H9 (cell line): ENCODE measurements at regions not wholly inside any gene's neighbourhood (a gene's known extent, or its start where the extent isn't known, plus 50 kb on each side); places are given as distances from the start of the nearest gene placed in this dataset.

ENCODE experiments used
- DNase-seq: peaks from one replicate; pipeline ENCODE4 v3.0.0-alpha.2; 2017
- H2AFZ ChIP-seq: one replicate; pipeline ENCODE4 v1.6.1; 2013; ENCODE audit warnings: mild to moderate bottlenecking, low read length, control low read depth, moderate library complexity
- H2AK5ac ChIP-seq: 2 replicates; pipeline ENCODE4 v1.6.1; 2013; ENCODE audit warnings: low read length, control low read depth, mixed read lengths; ENCODE audit not compliant: insufficient read length
- H2BK120ac ChIP-seq: one replicate; pipeline ENCODE4 v1.6.1; 2013; ENCODE audit warnings: low read depth, mild to moderate bottlenecking, low read length, control low read depth, inconsistent platforms; ENCODE audit not compliant: poor library complexity, severe bottlenecking
- H2BK12ac ChIP-seq: 2 replicates; pipeline ENCODE4 v1.6.1; 2013; ENCODE audit warnings: low read length, control low read depth, mixed read lengths, low read depth; ENCODE audit not compliant: insufficient read length
- H2BK15ac ChIP-seq: 2 replicates; pipeline ENCODE4 v1.6.1; 2013; ENCODE audit warnings: low read depth, low read length, control low read depth
- H2BK20ac ChIP-seq: one replicate; pipeline ENCODE4 v1.6.1; 2013; ENCODE audit warnings: low read depth, mild to moderate bottlenecking, low read length, control low read depth, inconsistent platforms; ENCODE audit not compliant: poor library complexity, severe bottlenecking
- H2BK5ac ChIP-seq: 2 replicates; pipeline ENCODE4 v1.6.1; 2013; ENCODE audit warnings: low read length, control low read depth, mixed read lengths; ENCODE audit not compliant: insufficient read length
- H3K14ac ChIP-seq: 2 replicates; pipeline ENCODE4 v1.6.1; 2013; ENCODE audit warnings: low read length, control low read depth; ENCODE audit not compliant: insufficient read depth
- H3K18ac ChIP-seq: 2 replicates; pipeline ENCODE4 v1.6.1; 2013; ENCODE audit warnings: low read depth, mild to moderate bottlenecking, mixed read lengths, low read length, control low read depth; ENCODE audit not compliant: insufficient read length
- H3K23ac ChIP-seq: 2 replicates; pipeline ENCODE4 v1.6.1; 2013; ENCODE audit warnings: low read length, control low read depth, mixed read lengths, low read depth; ENCODE audit not compliant: insufficient read length
- H3K23me2 ChIP-seq: 2 replicates; pipeline ENCODE4 v1.6.1; 2013; ENCODE audit warnings: low read depth, mild to moderate bottlenecking, mixed read lengths, low read length, control low read depth; ENCODE audit not compliant: insufficient read length, poor library complexity, severe bottlenecking
- H3K27ac ChIP-seq: 2 replicates; pipeline ENCODE4 v1.5.1; 2013; ENCODE audit warnings: low read length, control low read depth, mixed read lengths, low read depth; ENCODE audit not compliant: insufficient read length
- H3K27me3 ChIP-seq: 2 replicates; pipeline ENCODE4 v1.6.1; 2013; ENCODE audit warnings: low read length, control low read depth, inconsistent platforms; ENCODE audit not compliant: insufficient read depth
- H3K4ac ChIP-seq: 2 replicates; pipeline ENCODE4 v1.6.1; 2013; ENCODE audit warnings: low read depth, mild to moderate bottlenecking, control low read depth, inconsistent platforms, low read length, moderate library complexity
- H3K4me1 ChIP-seq: 2 replicates; pipeline ENCODE4 v1.6.1; 2013; ENCODE audit warnings: low read length, control low read depth, inconsistent platforms; ENCODE audit not compliant: insufficient read depth
- H3K4me2 ChIP-seq: 2 replicates; pipeline ENCODE4 v1.6.1; 2013; ENCODE audit warnings: low read length, control low read depth, mixed read lengths; ENCODE audit not compliant: insufficient read length, insufficient read depth
- H3K56ac ChIP-seq: 2 replicates; pipeline ENCODE4 v1.6.1; 2013; ENCODE audit warnings: low read depth, mild to moderate bottlenecking, mixed read lengths, low read length, control low read depth; ENCODE audit not compliant: insufficient read length
- H3K79me1 ChIP-seq: 2 replicates; pipeline ENCODE4 v1.6.1; 2013; ENCODE audit warnings: low read depth, mild to moderate bottlenecking, moderate library complexity, low read length, control low read depth, inconsistent platforms; ENCODE audit not compliant: insufficient read depth, poor library complexity, severe bottlenecking
- H3K79me2 ChIP-seq: 2 replicates; pipeline ENCODE4 v1.6.1; 2013; ENCODE audit warnings: low read length, control low read depth, inconsistent platforms; ENCODE audit not compliant: insufficient read depth
- H3K9ac ChIP-seq: 2 replicates; pipeline ENCODE4 v1.6.1; 2013; ENCODE audit warnings: low read length, control low read depth, mixed read lengths; ENCODE audit not compliant: insufficient read length; ENCODE audit errors: extremely low read depth
- H3K9me3 ChIP-seq: one replicate; pipeline ENCODE4 v1.6.1; 2013; ENCODE audit warnings: low read depth, low read length, inconsistent platforms; ENCODE audit not compliant: control insufficient read depth
- H3T11ph ChIP-seq: one replicate; pipeline ENCODE4 v1.6.1; 2013; ENCODE audit warnings: mild to moderate bottlenecking, low read length, control low read depth, inconsistent platforms
- H4K20me1 ChIP-seq: one replicate; pipeline ENCODE4 v1.6.1; 2013; ENCODE audit not compliant: control insufficient read depth, insufficient read length, insufficient read depth
- H4K5ac ChIP-seq: 2 replicates; pipeline ENCODE4 v1.6.1; 2013; ENCODE audit warnings: low read depth, mild to moderate bottlenecking, mixed read lengths, low read length, control low read depth; ENCODE audit not compliant: insufficient read length
- H4K8ac ChIP-seq: replicated peaks from 2 replicates; pipeline ENCODE4 v1.6.1; 2013; ENCODE audit warnings: low read length, control low read depth, mixed read lengths, low read depth; ENCODE audit not compliant: insufficient read length
- H4K91ac ChIP-seq: 2 replicates; pipeline ENCODE4 v1.6.1; 2013; ENCODE audit warnings: low read depth, mild to moderate bottlenecking, moderate library complexity, mixed read lengths, low read length, control low read depth; ENCODE audit not compliant: insufficient read length
- H3K27ac Mint-ChIP-seq, 3 experiments: 2 replicates in 2 of 3; 3 replicates in 1 of 3; pipeline ENCODE4 v1.8.0; 2020 to 2021; ENCODE audit warnings: mixed read lengths in 3 of 3, mild to moderate bottlenecking in 1 of 3, moderate library complexity in 1 of 3
- H3K27me3 Mint-ChIP-seq: 2 replicates; pipeline ENCODE4 v1.8.0; 2021; ENCODE audit warnings: low read depth, mild to moderate bottlenecking, moderate library complexity, mixed read lengths
- H3K36me3 Mint-ChIP-seq, 3 experiments: 2 replicates in 2 of 3; 3 replicates in 1 of 3; pipeline ENCODE4 v1.8.0; 2020 to 2021; ENCODE audit warnings: low read depth in 3 of 3, mixed read lengths in 3 of 3; ENCODE audit not compliant: insufficient read depth in 1 of 3
- H3K4me1 Mint-ChIP-seq, 2 experiments: 2 replicates each; pipeline ENCODE4 v1.8.0; 2020; ENCODE audit warnings: mixed read lengths in 2 of 2
- H3K4me3 Mint-ChIP-seq, 2 experiments: 2 replicates in 1 of 2; 3 replicates in 1 of 2; pipeline ENCODE4 v1.8.0; 2020 to 2021; ENCODE audit warnings: mild to moderate bottlenecking in 2 of 2, mixed read lengths in 2 of 2, moderate library complexity in 1 of 2
- H3K9me3 Mint-ChIP-seq, 2 experiments: 2 replicates in 1 of 2; 3 replicates in 1 of 2; pipeline ENCODE4 v1.8.0; 2020; ENCODE audit warnings: mild to moderate bottlenecking in 2 of 2, mixed read lengths in 2 of 2, moderate library complexity in 1 of 2
- whole genome bisulfite sequencing: extraction: QIAGEN DNeasy Blood & Tissue Kit; methylation state at CpG from one replicate; pipeline ENCODE4 v1.1.7; 2013; ENCODE audit warnings: missing lambda C conversion rate, low lambda C conversion rate, mixed read lengths; ENCODE audit not compliant: insufficient read length; ENCODE audit errors: extremely low coverage; 5-methylcytosine and 5-hydroxymethylcytosine counted together
- TF ChIP-seq, protein P1 (sequence below): fragments of 200-600 bp; sonication (generic); conservative IDR thresholded peaks from 3 replicates; pipeline ENCODE4 v1.8.0; 2021; ENCODE audit warnings: antibody characterized with exemption, mild to moderate bottlenecking

DNA sequence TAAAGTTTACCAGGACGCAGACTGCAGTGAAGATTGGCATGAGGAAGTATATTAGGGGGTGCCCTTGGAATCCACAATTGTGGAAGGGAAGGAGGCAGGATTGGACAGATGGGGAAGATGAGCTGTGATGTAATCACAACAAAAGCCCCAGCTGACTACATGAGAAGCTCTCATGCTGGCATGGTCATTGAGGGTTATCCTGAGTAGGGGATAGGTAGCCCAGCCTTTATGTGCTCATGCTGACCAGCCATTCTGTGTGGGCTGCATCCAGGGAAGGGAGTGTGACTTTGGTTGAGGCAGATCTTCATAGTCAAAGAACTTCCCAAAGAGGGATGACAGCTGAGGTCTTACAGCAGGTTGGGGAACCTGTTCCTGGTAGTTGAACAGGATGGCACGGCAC, 52.0 kb upstream of the RANBP6 start:
- no peak overlapping the region for H3K4me2 ChIP-seq
- no peak overlapping the region for H3K14ac ChIP-seq
- H3K56ac ChIP-seq: no peak overlapping the region
- no CpG with 5 or more reads among the region's 2 CpGs for WGBS
- H3K4me3 Mint-ChIP-seq: no peak overlapping the region
- no peaks in the 10 kb centered on the region for H3K79me1 ChIP-seq
- H4K91ac ChIP-seq: no peak overlapping the region
- H2BK20ac ChIP-seq: no peak overlapping the region
- H2BK5ac ChIP-seq: no peak overlapping the region
- TF ChIP-seq, protein P1, sequence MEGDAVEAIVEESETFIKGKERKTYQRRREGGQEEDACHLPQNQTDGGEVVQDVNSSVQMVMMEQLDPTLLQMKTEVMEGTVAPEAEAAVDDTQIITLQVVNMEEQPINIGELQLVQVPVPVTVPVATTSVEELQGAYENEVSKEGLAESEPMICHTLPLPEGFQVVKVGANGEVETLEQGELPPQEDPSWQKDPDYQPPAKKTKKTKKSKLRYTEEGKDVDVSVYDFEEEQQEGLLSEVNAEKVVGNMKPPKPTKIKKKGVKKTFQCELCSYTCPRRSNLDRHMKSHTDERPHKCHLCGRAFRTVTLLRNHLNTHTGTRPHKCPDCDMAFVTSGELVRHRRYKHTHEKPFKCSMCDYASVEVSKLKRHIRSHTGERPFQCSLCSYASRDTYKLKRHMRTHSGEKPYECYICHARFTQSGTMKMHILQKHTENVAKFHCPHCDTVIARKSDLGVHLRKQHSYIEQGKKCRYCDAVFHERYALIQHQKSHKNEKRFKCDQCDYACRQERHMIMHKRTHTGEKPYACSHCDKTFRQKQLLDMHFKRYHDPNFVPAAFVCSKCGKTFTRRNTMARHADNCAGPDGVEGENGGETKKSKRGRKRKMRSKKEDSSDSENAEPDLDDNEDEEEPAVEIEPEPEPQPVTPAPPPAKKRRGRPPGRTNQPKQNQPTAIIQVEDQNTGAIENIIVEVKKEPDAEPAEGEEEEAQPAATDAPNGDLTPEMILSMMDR: no peak
- no peak overlapping the region for H3T11ph ChIP-seq
- H4K5ac ChIP-seq: no peak overlapping the region
- H3K23ac ChIP-seq: no peak overlapping the region
- no peaks in the 10 kb centered on the region for H3K4me1 Mint-ChIP-seq
- H2AK5ac ChIP-seq: no peak overlapping the region
- no peak for DNase-seq
- H3K9ac ChIP-seq: no peak overlapping the region
- H3K23me2 ChIP-seq: no peaks in the 10 kb centered on the region
- H3K27ac ChIP-seq: no peak overlapping the region
- no peak overlapping the region for H2BK12ac ChIP-seq
- H4K20me1 ChIP-seq: no peaks in the 10 kb centered on the region
- H2BK15ac ChIP-seq: no peak overlapping the region
- no peak overlapping the region for H4K8ac ChIP-seq
- no peak overlapping the region for H2BK120ac ChIP-seq
- H3K9me3 ChIP-seq: no peaks in the 10 kb centered on the region
- H3K4ac ChIP-seq: no peak overlapping the region
- no peak overlapping the region for H3K18ac ChIP-seq
- peaks cover 2% of the 10 kb centered on the region; the same call in 1 of the 2 replicates for H3K27me3 Mint-ChIP-seq
- H3K9me3 Mint-ChIP-seq: peaks cover 19 to 28% of the 10 kb centered on the region in 2 experiments
- no peak overlapping the region; a peak in 1 of 7 replicates for H3K27ac Mint-ChIP-seq
- no peaks in the 10 kb centered on the region for H3K79me2 ChIP-seq
- H3K4me1 ChIP-seq: no peaks in the 10 kb centered on the region
- no peak overlapping the region for H2AFZ ChIP-seq
- no peaks in the 10 kb centered on the region for H3K27me3 ChIP-seq
- peaks cover 4 to 26% (median 6%) of the 10 kb centered on the region in 3 experiments for H3K36me3 Mint-ChIP-seq
